IPS-18c (cell line): ENCODE measurements at regions not wholly inside any gene's neighbourhood (a gene's known extent, or its start where the extent isn't known, plus 50 kb on each side); places are given as distances from the start of the nearest gene placed in this dataset.

Experiments used
- H3K4me3 ChIP-seq: 2 replicates; pipeline ENCODE4 v1.7.0; 2013; ENCODE audit warnings: low read depth, mild to moderate bottlenecking, low read length, moderate library complexity; ENCODE audit not compliant: insufficient read depth
- H3K9me3 ChIP-seq: one replicate; pipeline ENCODE4 v1.6.1; 2013; ENCODE audit warnings: mild to moderate bottlenecking, low read length, moderate library complexity; ENCODE audit not compliant: control insufficient read depth, insufficient read depth

DNA sequence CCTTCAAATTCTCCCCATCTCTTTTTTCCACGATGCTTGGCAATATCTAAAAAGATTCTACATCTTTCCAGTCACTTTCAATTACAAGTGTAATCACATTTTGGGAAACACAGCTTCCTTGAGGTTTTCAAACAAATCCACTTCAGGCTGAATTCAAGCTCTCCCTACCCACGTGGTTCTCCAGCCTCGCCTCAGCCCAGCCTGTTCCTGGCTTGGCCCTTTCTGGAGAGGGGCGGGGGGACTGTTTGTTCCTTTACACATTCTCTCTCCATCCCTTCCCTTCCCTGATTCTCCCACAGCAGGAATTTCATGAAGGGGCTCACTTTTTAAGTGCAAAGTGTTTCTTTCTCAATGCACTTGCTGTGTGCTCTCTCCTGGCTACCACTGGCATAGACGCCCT is 226.3 kb upstream of the SOX11 start:
- H3K9me3 ChIP-seq, result no peaks in the 10 kb centered on the region
- H3K4me3 ChIP-seq, result no peak overlapping the region

DNA sequence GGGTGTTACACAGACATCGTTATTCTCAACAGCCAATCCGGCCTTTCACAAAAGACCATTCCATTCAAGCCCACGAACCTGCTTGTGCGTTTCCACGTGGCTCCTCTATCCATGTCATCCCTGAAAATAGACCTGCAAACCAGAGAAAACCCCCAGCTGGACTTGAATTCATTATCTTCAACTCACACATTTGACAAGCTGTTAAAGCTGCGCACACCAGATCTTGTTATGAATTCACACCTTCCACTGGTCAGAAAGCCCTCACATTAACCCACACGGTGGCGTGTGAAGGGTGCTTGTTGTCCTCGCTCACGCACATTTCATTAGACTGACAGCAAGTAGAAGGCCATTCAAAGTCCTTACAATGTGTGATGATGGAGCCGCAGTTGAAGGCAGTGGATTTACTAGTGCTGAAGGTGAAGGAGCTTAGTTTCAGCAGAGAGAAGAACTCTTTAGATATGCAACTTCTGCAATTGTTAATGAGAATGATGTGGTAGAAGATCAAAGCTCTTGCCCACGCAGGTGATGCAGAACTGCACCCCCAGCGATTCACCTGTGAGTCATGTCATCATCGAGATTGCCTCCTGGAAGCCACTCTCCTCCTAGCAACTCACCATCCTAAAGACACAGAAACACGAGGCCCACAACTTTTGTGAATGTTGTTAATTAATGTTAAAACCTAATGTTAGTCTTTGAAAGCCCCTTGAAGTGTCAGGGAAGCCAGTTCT is 224.8 kb upstream of the SOX11 start:
- H3K9me3 ChIP-seq, result no peaks in the 10 kb centered on the region
- no peak overlapping the region for H3K4me3 ChIP-seq

DNA sequence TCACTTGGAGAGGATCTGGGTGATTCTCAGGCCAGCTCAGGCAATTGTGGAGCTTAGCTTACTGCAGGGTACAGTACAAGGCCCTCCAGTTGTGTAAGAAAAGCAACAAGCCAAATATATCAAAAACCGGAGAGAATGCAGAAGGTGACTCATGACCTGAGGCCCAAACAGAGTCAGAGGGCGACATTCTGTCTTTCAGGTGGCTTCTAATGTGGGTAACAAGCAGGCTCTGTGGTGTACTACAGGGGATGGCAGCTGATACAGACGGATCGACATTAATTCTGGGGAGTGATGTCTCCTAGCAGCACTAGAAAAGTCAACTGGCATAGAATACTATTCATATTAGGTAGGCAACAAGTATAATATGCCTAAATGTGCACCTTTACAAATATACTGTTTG is 219.5 kb upstream of the SOX11 start:
- H3K9me3 ChIP-seq, result no peaks in the 10 kb centered on the region
- no peak overlapping the region for H3K4me3 ChIP-seq

DNA sequence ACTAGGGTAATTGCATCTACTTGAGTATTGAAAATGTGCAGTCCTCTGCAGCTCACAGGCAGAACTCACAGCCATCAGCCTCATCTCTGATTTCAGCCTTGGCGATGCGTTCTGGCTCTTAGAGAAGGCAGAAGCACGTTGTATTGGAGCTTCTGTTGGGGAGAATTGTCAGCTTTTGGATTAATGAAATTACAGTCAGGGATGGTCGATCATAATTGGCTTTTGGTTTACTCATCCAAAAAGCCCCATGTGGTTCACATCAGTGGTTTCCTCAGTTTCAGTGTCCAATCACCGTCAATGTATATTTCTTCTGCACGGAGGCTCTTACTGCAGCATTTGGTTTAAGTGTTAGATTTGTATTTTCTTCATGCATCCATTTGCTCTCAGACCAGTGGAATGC is 218.5 kb upstream of the SOX11 start:
- H3K9me3 ChIP-seq, result no peaks in the 10 kb centered on the region
- no peak overlapping the region for H3K4me3 ChIP-seq

DNA sequence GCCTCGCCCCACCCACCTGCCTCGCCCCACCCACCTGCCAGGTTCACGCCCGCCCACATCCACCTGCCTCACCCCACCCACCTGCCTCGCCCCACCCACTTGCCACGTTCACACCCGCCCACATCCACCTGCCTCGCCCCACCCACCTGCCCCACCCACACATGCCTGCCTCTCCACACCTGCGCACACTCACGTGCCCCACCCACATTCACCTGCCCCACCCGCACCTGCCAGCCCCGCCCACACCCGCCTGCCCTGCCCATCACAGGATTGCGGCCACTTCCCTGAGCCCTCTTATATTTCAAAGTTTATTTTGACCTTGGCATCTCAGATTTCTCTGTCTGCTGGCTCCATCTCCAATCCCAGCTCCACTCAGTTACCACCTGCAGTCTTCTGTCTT is 217.5 kb upstream of the SOX11 start:
- Histone ChIP-seq H3K4me3 (no peak overlapping the region), H3K9me3 (no peaks in the 10 kb centered on the region)

DNA sequence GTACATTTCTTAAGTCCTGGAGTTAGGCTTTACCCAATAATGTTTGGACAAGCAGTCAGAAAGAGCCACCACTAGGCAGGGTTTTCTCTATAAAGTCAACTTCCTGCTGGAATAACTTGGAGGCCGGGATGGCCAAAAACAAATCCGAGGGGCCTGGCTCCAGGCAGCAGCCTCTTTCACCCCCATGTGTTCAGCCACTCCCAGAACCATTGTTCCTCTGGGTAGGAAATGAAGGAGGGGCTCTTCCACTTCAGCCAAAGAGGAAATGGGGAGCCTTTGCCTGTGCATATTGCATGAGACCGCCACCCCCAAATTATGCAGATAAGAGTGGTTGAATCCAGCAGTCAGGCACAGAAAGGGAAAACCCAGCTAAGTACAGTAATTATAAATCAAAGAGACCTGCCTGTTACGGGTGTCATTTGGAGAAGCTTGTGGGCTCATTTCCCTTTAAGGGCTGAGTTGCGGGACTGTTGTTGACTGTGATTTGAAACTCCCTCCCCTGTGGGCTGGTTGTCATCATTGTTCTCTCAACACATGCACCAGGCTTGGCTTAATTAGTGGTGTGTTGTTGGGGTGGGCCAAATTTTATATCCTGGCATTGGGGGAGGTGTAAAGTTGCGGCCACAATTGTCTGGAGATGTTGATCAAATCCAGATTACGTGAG is 212.8 kb upstream of the SOX11 start:
- Histone ChIP-seq H3K9me3 (no peaks in the 10 kb centered on the region), H3K4me3 (no peak overlapping the region; the same call in 1 of the 2 replicates)

DNA sequence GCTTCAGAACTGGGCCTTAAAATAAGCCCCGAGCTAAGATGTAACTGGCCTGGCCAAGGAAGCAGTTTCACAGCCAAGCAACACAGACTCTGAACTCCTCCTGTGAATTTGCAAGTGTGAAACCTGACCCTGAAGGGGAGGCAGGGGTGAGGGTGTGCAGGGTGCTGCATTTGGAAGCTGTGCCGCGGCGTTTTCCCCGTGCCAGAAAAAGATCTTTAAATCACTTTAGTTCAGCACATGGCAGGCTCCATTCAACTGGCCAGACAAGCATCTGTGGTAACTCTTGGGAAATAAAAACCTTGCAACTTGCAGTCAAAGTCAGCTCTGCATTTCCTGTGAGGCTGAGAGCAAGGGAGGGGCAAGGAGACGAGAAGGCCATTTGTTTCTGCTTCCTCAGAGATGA is 209.3 kb upstream of the SOX11 start:
- no peak overlapping the region for H3K4me3 ChIP-seq
- H3K9me3 ChIP-seq, result no peaks in the 10 kb centered on the region

DNA sequence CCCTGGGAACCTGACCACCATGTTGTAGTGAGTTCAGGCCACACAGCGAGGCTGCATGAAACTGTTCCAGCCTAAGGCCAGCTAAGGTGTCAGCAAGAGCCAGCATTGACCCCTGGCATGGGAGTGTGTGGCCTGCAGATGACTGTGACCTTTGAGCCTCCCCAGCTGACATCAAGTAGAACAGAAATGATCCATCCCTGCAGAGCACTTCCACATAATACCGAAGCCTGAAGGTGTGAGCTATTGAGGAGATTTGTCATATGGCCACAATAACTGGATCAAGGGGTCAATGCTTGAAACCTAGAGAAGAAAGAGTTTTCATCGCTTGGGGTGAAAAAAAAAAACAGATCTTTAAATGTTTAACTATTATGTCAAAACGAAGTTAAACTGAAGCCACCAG is 207.3 kb upstream of the SOX11 start:
- Histone ChIP-seq H3K4me3 (no peak overlapping the region), H3K9me3 (no peaks in the 10 kb centered on the region)

DNA sequence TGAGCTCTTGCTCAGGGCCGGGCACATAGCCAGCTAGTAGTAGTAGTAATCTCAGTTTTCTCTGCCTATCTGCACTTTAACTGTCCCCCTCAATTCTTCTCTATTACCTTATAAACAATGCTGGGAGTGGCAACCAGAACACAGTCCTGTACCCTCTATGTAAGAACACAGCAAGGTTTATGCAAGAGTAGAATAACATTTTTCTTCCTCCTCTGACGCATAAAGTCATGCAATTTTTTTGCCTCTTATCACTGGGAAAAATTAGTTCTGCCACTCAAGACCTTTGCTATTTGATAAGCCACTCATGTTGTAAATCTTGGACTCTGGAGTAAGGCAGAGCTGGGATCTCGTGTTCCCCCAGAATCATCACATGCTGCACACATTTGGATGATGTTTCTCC is 200.7 kb upstream of the SOX11 start:
- Histone ChIP-seq H3K9me3 (no peaks in the 10 kb centered on the region), H3K4me3 (no peak overlapping the region)

DNA sequence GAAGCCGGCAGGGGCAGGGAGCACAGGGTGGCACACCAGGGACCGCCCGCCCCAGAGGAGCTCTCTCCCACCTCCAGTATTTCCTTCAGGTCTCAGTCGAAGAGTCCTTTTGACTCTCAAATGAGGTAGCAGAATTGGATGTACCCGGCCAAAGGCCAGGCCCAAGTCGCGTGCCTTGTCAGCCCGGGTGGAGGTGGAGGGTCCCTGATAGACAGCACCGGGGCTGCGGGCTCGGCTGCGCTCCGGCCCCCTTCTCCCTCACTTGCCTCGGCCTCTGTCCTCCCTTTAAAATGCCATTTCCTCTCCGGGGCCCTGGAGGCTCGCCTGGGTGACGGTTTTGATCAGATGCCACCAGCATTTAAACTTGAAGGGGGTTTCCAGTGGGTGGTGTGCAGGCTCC is 198.9 kb upstream of the SOX11 start:
- Histone ChIP-seq H3K4me3 (no peak overlapping the region), H3K9me3 (no peaks in the 10 kb centered on the region)

DNA sequence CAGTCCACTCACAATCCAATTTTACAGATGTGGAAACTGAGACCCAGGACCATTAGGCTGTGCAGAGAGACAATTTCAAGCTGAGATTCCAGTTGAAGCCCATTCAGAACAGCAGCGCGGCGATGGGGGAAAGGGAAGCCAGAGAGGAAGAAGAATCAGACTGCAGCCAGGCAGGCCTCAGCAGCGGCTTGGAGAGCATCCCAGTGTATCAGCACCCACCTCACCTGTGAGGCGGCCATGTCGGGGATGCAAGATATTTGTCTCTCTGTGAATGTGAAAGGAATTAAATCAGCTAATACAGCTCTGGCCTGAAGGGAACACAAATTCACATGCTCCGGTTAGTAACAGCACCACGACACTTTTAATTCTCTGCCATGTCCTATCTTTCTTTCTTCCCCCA is 198.0 kb upstream of the SOX11 start:
- Histone ChIP-seq H3K9me3 (no peaks in the 10 kb centered on the region), H3K4me3 (no peak overlapping the region)

DNA sequence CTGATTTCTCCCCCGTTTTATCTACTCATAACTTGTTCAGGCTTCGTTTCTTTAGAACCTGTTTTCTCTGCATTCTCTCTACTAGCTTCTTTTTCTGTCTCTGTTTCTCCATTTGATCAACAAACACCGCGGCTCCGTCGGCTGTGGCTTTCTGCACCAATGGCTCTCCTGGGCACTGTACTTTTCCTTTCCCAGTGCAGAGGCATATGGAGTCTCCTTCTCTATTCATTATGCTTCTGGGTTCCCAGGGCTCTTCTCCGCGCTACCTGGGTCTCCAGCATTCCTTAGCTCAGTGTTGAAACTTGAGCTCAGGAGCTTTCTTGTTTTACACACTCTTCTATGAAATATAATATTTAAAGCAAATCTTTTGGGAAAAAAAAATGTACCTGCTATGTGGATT is 196.6 kb upstream of the SOX11 start:
- Histone ChIP-seq H3K4me3 (no peak overlapping the region), H3K9me3 (no peaks in the 10 kb centered on the region)

DNA sequence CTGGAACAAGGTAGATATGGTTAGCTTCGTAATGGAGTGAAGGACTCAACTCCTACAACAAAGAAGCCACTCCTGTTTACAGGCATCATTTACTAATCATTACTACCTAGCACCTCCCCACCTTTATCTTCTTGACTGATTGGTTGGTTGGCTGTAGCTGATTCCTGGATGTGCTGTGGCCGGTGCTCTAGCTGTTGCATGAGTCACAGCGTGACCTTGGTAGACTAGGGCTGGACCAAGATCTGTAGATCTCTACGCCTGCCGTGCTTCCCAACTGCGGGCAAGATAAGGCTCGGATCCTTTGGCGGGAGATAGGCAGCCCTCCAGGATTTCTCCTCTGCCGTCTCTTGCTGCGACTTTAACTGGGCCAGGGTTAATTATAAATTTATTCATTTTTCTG is 194.3 kb upstream of the SOX11 start:
- H3K9me3 ChIP-seq, result no peaks in the 10 kb centered on the region
- H3K4me3 ChIP-seq, result no peak overlapping the region

DNA sequence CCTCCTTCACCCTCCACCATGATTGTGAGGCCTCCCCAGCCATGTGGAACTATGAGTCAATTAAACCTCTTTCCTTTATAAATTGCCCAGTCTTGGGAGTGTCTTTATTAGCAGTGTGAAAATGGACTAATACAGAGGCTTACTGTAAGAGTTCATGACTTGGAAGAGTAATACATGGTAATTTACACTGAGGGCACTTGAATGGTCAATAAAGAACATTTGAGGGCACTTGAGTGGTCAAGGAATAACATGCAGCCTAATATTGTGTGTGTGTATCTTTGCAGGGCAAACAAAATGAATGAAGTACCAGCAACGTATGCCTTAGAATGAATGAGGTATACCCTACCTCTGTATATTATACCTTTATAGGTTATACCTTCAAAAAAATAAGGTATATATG is 190.4 kb upstream of the SOX11 start:
- no peaks in the 10 kb centered on the region for H3K9me3 ChIP-seq

DNA sequence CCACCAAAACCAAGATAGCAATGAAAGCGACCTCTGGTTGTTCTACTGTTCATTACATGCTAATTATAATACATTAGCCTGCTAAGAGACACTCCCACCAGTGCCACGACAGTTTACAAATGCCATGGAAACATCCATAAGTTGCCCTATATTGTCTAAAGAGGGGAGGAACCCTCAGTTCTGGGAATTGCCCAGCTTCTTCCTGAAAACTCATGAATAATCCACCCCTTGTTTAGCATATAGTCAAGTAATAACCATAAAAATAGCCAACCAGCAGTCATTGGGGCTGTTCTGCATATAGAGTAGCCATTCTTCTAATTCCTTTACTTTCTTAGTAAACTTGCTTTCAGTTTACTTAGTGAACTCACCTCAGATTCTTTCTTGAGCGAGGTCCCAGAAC is 189.8 kb upstream of the SOX11 start:
- Histone ChIP-seq H3K9me3 (no peaks in the 10 kb centered on the region), H3K4me3 (no peak overlapping the region)

More for the DNA sequence above, 190.4 kb upstream of the SOX11 start:
- no peak overlapping the region for H3K4me3 ChIP-seq

DNA sequence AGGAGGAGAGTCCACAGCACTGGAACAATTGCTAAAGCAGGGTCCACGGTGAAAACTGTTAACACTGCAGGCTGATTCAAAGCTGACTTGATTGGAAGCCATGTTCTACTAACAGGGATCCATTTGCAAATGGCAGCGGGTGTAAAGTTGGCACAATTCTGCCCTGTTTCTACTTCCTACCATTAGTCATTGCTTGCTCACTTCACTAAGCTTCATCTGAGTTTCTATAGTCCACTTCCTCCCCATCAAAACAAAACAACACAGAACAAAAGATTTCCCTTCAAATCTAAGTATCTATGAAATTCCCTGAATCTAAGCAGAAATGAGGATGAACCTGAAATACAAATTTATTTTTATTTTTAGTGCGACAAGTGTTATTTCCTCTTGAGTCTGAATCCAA is 187.4 kb upstream of the SOX11 start:
- H3K4me3 ChIP-seq, result no peak overlapping the region
- H3K9me3 ChIP-seq, result no peaks in the 10 kb centered on the region

DNA sequence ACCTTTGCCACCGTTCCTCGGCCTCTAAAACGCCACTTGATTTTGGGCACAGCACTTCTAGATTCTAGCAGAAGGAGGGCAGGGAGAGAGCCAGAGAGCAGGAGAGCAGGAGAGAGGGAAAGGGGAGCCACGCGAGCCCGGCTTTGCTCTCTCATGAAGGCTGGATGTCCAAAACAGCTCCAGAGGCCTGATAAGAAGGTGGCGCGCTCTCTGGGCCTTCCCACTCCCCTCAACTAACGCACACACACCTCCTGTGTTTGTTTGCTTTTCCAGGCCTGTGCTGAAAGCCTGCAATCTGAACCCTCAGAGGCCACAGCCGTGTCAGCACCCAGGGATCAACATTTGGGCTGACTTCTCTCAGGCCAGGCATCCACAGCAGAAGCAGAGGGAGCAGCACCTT is 184.8 kb upstream of the SOX11 start:
- H3K9me3 ChIP-seq, result no peaks in the 10 kb centered on the region
- no peak overlapping the region for H3K4me3 ChIP-seq

DNA sequence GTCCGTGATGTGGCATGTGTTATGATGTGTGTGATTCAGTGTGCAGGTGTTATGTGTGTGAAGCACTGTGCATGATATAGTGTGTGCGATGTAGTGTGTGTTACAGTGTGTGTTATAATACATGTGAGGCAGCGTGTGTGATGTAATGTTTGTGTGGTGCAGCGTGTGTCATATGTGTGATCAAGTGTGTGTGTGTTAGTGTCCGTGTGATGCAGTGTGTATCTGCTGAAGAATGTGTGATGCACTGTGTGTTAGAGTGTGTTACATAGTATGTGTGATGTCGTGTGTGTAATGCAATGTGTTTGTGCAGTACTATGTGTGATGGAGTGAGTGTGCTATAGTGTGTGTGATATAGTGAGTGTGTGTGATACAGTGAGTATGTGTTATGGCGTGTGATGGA is 182.8 kb upstream of the SOX11 start:
- H3K9me3 ChIP-seq, result no peaks in the 10 kb centered on the region

DNA sequence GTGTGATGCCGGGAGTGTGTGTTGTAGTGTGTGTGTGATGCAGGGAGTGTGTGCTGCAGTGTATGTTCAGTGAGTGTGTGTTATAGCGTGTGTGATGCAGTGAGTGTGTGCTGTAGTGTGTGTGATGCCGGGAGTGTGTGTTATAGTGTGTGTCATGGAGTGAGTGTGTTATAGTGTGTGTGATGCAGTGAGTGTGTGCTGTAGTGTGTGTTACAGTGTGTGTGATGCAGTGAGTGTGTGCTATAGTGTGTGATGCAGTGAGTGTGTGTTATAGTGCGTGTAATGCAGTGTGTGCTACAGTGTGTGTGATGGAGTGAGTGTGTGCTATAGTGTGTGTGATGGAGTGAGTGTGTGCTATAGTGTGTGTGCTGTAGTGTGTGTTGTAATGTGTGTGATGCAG is 182.1 kb upstream of the SOX11 start:
- Histone ChIP-seq H3K9me3 (no peaks in the 10 kb centered on the region), H3K4me3 (no peak overlapping the region)

More for the DNA sequence above, 182.8 kb upstream of the SOX11 start:
- no peak overlapping the region for H3K4me3 ChIP-seq
